HG03039 (cell line): ENCODE measurements at regions not wholly inside any gene's neighbourhood (a gene's known extent, or its start where the extent isn't known, plus 50 kb on each side); places are given as distances from the start of the nearest gene placed in this dataset.

Experiments used
- ATAC-seq: cut with Tn5 transposase; IDR thresholded peaks from one replicate; pipeline ENCODE4 v1.9.1; 2021; ENCODE audit warnings: mild to moderate bottlenecking, moderate library complexity; ENCODE audit not compliant: unreplicated experiment

DNA sequence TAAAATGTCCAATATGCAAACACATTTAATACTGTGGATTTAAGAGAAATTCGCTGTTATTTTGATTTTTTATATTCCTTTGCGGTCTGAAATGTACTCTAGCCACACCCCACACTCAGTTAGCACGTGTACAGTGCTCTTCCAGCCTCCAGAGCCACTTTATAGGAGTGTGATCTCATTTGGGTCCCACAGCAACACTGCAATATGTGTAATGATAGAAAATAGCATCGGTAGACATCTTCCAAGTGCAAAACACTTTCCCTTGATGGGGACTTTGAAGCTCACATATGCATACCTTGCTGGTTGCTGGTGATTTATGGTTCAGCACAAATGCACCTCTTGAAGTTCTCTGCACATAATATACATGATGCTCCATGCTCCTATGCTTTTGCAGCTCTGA lies 148.3 kb downstream of the GAS1 start:
- ATAC-seq = no peak

DNA sequence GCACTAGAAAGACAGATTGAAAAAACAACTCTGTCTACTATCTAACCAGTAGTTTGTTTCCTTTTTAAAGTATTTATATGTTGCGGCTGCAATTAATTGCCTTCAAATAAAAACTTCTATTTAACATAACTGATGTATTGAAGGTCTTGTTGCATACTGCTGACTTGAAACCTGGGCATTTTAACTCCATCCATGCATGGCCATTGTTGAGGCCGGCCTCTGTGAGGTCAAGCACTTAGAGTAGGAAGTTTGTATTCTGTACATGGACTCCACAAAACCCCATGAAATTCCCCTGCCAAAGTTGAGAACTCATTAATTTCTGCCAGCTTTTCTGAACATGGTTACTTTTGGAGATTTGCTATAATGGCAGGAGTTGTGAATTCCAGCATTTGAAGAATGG lies 150.6 kb downstream of the GAS1 start:
- no peak for ATAC-seq

DNA sequence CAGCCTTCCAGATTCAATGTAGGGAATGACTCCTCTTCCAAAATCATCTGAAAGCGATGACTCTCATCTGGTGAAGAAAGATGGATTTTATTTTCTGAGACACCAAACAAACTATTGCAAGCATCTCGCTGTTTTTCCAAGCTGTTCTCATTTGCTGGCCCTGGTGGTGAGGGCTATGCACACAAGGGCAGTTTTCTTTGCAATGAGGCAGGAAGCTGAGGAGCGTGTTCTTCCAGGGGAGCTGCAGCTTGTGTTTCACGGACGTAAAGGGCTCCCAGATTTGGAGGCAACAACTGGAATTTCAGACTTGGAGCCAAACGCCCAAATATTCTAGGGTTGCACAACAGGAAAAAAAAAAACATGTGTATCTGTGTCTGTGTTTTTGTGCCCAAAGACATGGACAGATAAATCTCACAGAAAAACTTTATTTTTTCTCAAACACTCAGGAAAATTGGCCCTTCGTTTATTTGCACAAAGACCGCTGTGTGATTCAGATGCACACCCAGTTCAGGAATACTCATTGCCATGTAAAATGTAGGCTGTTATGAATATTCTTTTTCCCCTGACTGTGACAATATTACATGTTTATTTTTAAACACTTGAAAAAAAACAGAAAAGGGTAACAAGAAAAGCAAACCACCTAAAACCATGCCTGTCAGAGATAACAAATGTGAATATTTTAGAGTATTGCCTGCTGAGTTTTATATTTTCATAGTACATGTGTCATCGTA lies 151.3 kb downstream of the GAS1 start:
- no peak for ATAC-seq

DNA sequence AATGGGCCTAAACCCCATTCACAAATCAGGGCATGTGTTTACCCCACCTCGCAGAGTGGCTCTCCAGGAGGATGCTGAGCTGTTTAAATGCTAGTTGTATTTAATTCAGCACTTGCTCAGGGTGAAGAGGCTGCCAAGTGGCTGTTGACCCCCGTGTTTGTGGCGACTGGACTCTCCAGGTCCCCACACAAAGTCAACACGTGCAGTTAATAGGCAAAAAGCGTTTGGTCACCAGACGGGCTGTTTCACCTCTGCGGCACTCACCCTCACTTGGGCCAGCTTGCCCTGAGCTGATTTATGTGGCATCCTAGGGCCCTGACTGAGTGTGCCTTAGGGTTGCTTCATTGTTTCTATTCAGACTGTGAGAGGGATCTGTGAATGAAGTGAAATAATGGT lies 152.3 kb downstream of the GAS1 start:
- ATAC-seq = no peak

DNA sequence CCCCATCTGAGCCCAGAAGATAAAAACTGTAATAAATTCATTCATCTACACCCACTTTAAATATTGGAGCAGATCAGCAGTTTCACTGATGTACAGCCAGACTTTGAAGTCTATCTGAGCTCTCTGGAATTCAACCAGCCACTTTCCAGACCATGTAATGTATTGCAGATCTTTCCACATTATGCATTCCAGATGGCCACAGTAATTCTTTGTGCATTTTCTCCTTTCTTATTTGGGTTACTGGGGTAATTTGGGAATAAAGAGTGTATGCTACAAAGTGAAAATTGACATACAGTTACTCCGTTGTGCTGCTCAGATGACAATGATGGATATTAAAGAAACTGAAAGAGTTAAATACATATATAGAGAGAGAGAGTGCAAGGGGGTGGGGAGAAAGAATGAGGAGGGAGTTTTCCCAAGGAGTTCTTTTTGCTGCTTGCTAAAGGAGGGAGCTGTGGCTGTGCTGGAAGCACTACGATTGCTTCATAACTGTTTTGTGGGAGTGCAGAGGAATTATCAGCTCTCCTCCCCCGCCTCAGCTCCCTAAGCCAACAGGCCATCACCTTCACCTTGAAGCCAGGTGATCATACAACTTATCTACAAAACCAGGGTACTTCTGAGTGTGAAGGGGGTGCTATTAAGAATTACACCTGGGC lies 152.8 kb downstream of the GAS1 start:
- ATAC-seq = no peak

DNA sequence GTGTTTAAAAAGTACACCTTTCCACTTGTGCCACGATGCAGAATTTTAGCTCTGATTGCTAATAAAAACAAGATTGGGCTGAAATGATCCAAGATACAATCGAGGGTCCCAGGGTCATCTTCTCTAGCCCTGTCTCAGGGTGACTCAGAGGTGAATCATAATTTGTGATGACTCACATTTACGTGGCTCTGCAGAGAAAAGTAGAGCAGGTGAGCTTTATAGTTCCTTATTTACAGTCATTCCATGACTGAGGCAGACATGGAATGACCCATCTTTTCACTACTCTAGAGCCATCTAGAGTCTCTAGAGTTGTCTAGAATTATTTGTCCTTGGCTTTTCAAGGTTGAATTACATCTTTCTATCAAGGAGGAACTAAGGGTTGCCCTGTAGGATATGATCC lies 155.2 kb downstream of the GAS1 start:
- no peak for ATAC-seq

DNA sequence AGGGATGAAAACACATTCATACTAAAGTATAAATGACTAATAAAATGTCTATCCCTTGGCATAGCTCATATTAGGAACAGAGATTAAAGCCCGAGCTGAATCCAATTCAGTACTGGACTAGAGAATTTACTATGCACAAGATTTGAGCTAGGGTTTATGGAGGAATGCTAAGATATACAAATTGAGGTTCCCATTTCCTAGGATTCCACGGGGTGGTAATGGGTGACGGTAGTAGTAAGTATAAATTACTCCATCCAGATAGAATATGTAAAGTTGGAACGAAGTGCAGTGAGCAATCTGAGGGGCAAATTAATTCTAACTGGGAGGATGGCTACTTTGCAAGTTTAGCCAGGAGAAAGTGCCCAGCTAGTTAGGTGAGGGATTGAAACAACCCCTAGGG lies 156.5 kb downstream of the GAS1 start:
- no peak for ATAC-seq

DNA sequence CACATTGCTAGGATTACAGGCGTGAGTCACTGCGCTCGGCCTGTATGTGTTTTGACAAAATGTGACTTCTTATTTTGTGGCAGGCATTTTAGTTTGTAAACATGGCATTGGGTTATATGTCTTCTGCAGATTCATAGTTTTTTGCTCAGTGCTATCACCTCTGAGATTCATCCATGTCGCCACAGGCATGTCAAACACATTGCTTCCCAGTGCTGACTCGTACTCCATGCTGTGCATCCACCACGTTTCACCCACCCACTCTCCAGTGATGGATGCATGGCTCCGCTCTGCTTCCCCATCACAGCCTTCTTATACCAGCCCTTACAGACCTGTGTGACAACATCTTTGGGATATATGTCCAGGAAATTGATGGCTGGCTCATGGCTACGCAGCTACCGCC lies 158.8 kb downstream of the GAS1 start:
- ATAC-seq = no peak

DNA sequence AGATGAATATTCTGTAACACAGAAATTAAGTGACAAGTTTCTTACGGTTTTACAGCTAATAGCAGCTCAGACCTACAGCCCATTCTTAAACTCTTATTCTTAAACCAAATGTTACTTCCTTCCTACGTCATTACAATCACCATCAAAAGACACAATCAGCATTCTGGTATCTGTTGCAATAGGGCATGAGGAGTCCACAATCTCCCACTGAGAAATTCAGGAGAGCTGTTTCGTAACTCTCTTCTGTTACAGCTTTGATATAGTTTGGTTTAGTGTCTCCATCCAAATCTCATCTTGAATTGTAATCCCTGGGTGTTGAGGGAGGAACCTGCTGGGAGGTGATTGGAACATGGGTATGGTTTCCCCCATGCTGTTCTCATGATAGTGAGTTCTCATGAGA lies 163.4 kb downstream of the GAS1 start:
- ATAC-seq = no peak

DNA sequence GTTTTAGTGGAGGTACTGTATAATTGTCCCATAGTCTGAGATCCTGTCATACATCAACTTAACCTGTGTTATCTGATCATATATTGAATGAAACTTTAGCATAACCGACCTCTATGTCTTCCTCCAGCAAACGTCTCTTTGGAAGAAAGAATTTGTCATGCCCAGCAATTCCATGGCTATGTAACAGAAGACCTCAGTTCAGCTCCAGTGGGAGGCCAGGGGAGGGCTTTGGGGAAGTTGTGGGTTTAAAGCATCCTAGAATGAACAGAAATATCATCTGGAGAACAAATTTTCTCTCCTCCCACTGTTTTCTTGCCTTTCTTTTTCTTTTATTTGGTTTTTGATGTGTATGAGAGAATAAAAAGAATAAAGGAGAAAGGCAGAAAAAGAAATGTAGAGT lies 164.5 kb downstream of the GAS1 start:
- ATAC-seq = no peak

DNA sequence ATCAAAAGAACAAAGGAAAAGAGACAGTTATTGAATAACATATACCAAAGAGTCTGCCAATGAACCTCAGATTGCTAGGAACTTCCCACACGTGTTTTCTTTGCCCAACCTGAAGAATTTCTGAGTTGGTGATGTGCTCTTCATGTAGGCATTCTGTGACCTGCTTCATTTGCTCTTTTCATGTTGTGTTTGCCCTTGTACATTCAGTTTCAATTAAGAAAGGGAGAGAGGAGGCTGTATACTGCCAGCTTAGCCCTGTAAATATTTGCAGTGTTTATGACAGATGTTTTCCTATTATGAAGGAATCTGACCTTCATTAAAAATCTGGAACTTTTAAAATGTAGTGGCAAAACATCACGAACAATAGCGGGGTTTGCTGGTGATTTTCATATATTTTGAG lies 168.5 kb downstream of the GAS1 start:
- ATAC-seq = no peak

DNA sequence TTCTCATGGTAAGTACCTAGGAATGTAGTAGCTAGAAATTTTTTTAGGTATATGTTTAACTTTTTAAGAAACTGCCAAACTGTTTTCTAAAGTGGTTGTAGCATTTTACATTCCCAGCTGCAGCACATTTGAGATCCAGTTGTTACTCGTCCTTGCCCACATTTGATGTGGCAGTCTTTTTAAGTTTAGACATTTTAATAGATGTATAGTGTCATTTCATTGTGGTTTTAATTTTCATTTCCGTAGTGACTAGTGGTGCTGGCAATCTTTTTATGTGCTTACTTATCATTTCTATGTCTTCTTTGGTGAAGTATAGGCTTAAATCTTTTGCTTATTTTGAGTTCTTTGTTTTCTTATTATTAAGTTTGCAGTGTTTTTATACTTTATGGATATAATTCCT lies 171.6 kb downstream of the GAS1 start:
- ATAC-seq = no peak

DNA sequence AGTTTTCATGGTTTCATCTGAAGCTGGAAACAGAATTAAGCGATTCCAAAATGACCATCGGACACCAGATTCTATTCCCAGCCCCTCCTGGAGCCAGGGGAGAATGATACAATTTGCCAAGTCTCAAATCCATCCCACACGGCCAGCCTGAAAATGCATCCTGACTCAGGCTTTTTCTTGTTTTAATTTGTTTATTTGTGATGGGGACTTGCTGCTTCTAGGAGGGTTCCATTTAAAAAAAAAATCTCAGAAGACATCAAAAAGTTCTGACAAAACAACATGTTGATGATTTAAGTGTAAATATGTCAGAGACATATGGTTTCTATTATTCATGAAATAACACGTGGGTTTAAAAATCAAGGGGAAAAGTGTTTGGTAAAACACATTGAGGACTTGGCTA lies 173.2 kb downstream of the GAS1 start:
- no peak for ATAC-seq

DNA sequence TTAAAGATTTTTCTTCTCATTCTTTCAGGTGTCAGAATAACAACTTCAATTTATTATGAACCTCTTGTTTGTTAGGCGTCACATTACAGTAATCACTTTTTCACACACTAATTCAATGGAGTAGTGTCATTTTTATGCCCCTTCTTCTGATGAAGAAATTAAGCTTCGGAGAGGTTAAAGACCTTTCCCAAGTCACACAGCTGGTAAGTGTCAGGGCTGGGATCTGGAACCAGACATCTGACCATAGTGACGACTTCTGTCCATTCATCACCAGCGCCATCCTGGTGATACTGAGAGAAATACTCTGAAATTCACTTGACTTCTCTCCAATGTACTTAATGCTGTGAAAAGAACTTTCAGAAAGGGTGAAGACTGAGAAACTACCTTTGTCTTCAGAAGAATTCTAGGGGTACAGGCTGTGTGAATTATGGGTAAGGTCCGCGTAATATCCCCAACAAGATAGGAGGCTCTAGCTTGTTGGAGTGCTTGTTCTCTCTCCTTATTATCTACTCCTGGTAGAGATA lies 173.8 kb downstream of the GAS1 start:
- ATAC-seq = no peak

DNA sequence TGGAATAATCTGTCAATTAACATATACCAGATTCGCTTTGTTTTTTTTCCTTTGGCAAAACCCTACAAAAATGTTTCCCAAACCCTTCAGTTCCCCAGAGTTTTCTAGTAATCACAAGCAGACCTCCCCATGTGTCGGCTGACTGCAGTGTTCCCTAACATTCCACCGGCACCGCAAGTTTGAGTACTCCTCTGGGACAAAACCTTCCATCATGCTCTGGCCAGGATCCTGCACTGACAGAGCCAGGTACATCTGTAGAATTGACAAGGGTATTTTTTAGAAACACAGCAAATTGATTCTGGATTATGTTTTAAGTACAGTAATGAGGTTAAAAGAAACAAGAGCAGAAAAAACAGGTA lies 174.7 kb downstream of the GAS1 start:
- no peak for ATAC-seq

DNA sequence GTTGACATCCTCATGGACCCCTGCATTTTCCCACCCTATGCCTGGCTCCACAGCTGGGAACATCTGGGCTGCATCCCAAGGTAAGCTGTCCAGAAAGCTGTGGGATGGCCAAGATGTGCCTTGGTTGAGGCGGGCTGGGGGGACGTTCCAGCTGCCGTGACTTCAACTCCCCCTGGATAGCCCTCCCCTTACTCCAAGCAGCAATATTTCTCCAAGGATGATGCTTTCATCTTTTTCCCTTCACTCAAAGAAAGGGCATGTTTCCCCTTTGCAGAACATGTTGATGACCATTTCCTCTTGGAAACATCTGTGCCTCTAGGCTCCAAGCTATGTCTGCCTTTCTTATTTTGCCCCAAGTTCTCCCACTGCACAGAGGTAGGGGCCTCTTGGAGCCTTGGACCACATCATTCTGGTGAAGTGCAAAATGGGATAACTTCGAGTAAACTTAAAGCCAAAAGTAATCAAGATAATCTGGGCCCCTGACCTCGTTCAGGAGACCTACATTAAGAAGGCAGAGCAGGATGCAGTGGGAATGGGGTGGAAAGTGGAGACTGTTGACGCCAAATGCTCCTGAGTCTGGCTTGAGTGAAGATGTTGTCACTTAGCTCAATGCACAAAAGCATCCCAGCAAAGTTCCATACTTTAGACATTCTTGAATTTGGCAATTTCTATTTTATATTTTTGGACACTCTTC lies 175.2 kb downstream of the GAS1 start:
- ATAC-seq = no peak

DNA sequence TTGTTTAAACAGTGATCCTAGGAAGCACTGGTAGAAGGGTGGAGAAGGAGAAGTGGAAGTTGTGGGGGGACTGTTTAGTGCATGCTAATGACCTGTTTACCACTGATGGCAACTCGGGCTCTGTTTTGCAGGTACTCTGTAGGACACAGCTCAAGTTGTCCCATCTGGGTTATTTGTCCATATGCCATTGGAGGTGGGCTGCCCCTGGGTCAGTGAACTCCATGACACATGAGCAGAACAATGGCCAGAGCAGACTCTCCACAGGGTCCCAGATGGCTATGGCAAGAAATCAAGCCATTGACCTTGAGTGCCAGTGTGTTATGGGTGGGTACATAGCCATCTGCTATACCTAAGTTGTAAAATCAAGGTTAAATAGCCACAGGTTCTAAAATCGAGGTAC lies 175.9 kb downstream of the GAS1 start:
- ATAC-seq = no peak

DNA sequence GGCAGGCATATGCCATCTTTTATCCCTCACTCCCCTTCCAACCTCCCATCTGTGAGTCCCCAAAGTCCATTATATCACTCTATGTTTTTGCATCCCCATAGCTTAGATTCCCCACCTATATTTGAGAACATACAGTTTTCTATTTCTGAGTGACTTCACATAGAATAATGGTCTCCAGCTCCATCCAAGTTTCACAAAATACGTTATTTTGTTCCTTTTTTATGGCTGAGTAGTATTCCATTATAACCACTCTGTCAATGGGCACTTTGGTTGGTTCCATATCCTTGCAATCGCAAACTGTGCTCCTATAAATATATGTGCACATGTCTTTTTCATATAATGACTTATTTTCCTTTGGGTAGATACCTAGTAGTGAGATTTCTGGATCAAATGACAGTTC lies 178.6 kb downstream of the GAS1 start:
- no peak for ATAC-seq

DNA sequence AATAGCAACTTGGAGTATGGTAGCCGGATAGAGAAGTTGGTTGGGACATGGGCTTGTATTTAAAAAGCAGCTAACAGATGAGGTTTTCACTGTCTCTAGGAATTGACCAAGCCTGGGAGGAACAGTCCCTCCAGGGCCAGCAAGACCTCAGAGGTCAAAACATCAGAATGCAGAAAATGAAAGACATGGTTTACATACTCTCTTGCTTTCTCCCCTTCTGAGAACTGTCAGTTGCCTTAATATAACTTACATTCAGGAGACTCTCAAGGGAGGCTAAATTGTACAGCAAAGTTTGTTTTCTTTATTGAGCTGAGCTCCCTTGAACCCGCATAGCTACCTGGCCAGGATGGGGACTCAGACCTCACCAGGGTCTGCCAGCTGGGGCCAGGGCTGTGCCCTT lies 179.3 kb downstream of the GAS1 start:
- ATAC-seq = no peak

DNA sequence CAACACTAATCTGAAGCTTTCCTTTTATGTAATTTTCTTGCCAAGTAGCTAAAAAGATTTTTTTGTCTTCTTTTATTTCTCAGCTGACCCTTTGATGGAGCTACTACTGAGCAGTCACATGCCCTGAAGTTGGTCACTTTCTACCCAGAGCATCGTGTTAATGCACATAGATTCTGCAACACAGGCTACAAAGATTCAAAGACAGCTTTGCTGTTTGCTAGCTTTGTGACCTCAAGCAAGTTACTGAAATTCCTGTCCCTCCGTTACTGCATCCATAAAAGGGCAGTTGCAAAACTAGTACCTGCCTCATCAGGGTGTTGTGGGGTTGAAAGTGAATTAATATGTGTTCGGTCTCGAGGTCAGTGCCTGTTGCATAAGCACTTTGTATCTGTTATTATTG lies 179.9 kb downstream of the GAS1 start:
- no peak for ATAC-seq

DNA sequence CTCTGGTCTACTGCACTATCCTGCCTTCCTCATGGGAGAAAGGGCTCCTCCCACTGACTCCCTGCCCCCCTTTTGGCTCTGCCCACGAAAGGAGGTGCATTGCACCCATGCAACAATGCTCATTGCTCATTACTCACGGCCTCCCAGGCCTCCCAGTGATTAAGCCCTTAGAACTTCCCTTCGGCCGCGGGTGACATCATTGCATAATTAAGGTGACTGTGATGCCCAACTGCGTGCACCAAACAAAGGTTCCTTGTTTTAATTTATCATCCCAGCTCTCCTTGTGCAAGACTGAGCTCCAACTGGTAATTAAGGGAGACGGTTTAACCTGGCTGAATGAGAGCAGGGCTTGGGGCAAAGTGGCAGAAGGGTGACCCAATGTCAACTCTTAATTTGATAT lies 180.4 kb downstream of the GAS1 start:
- ATAC-seq = no peak

DNA sequence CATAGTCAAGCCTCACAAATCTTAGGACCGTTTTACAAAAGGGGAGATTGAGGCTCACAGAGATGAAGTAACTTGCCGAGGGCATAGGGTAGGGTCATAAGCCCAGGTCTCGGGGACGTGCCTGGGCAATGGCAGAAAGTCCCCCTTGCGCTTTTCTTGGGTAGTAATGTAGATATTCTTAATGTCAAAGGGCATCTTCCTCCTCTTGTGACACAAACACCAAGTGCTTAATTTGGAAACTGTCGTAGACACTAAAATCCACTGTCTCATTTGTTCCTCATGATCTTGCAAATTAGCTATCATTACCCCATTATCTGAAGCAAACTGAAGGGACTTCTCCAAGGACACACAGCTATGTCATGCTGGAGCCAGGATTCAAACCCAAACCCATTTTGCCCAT lies 180.8 kb downstream of the GAS1 start:
- no peak for ATAC-seq
